GM12878 (cell line): ENCODE measurements at regions not wholly inside any gene's neighbourhood (a gene's known extent, or its start where the extent isn't known, plus 50 kb on each side); places are given as distances from the start of the nearest gene placed in this dataset.

Source experiments
- ATAC-seq: fragments of 200-7000 bp; cut with Tn5 transposase; 3 replicates; pipeline ENCODE4 v1.9.1; 2020; ENCODE audit warnings: mild to moderate bottlenecking, moderate library complexity
- BruUV-seq: library from RNA; stranded (reverse); fragments of 400-500 nt; replicated peaks from 2 replicates; lab custom pipeline; 2021; lab: Mats Ljungman, UMichigan
- CTCF ChIA-PET: fragments of 300-600 bp; sonication (Branson Sonifier 250); formaldehyde crosslinking; extraction: SDS; loops from one replicate; lab custom pipeline; 2021; ENCODE audit warnings: inconsistent platforms; lab: Yijun Ruan, JAX
- POLR2A ChIA-PET: fragments of 350-600 bp; formaldehyde crosslinking; extraction: SDS; loops from one replicate; lab custom pipeline; 2021; ENCODE audit warnings: inconsistent platforms; lab: Charles Lee
- RAD21 ChIA-PET: fragments of 300-600 bp; sonication (Branson Sonifier 250); formaldehyde crosslinking; loops from one replicate; lab custom pipeline; 2023; ENCODE audit warnings: antibody characterized with exemption; ENCODE audit not compliant: unreplicated experiment; lab: Charles Lee
- SMC1A ChIA-PET: fragments of 300-600 bp; sonication (Branson Sonifier 250); formaldehyde crosslinking; loops from one replicate; lab custom pipeline; 2023; ENCODE audit not compliant: unreplicated experiment, uncharacterized antibody; lab: Charles Lee
- DNase-seq: peaks from one replicate; pipeline ENCODE4 v3.0.0-alpha.2; 2011; ENCODE audit warnings: low read depth, low spot score
- FAIRE-seq: peaks from 3 replicates; lab custom pipeline; 2011; peaks lifted over from hg19 to GRCh38; lab: Jason Lieb, UNC
- H2AFZ ChIP-seq: 2 replicates; pipeline ENCODE4 v1.6.0; 2011; ENCODE audit warnings: low read depth, low read length, control low read depth; ENCODE audit not compliant: control insufficient read depth
- H3K27ac ChIP-seq: 2 replicates; pipeline ENCODE4 v1.5.1; 2011; ENCODE audit warnings: control low read depth; ENCODE audit not compliant: control insufficient read depth, insufficient read depth
- H3K27me3 ChIP-seq, 2 experiments: replicated peaks in 1 of 2; 2 replicates each; pipeline versions ENCODE4 v1.6.0 to v1.6.1; 2011; ENCODE audit warnings: low read length in 1 of 2; ENCODE audit not compliant: control insufficient read depth in 2 of 2, insufficient read depth in 2 of 2
- H3K36me3 ChIP-seq, 2 experiments: 2 replicates each; pipeline ENCODE4 v1.5.1; 2011; ENCODE audit warnings: low read length in 1 of 2; ENCODE audit not compliant: control insufficient read depth in 2 of 2, insufficient read depth in 2 of 2
- H3K4me1 ChIP-seq: 2 replicates; pipeline ENCODE4 v1.6.1; 2011; ENCODE audit warnings: mild to moderate bottlenecking, low read length, moderate library complexity, mixed read lengths; ENCODE audit not compliant: control insufficient read depth, insufficient read depth
- H3K4me2 ChIP-seq: 2 replicates; pipeline ENCODE4 v1.6.0; 2011; ENCODE audit warnings: control low read depth; ENCODE audit not compliant: control insufficient read depth, insufficient read depth
- H3K4me3 ChIP-seq: fragments of 200-600 bp; sonication (generic); 2 replicates; pipeline ENCODE4 v1.5.1; 2016
- H3K79me2 ChIP-seq: 2 replicates; pipeline ENCODE4 v1.6.0; 2011; ENCODE audit warnings: low read length; ENCODE audit not compliant: control insufficient read depth, insufficient read depth
- H3K9ac ChIP-seq: 2 replicates; pipeline ENCODE4 v1.8.0; 2011; ENCODE audit warnings: low read length, control low read depth, mixed read lengths; ENCODE audit not compliant: control insufficient read depth, insufficient read depth
- H3K9me3 ChIP-seq: replicated peaks from 3 replicates; pipeline ENCODE4 v1.5.1; 2011; ENCODE audit warnings: mild to moderate bottlenecking, low read length; ENCODE audit not compliant: control insufficient read depth, insufficient read depth
- H4K20me1 ChIP-seq: 2 replicates; pipeline ENCODE4 v1.6.0; 2011; ENCODE audit not compliant: control insufficient read depth, insufficient read depth
- BACH1 ChIP-seq: fragments of 450-650 bp; IDR thresholded peaks from 2 replicates; pipeline ENCODE4 v1.6.1; 2017; ENCODE audit warnings: mild to moderate bottlenecking, borderline replicate concordance
- BCL11A ChIP-seq: IDR thresholded peaks from 2 replicates; pipeline ENCODE4 v1.6.1; 2011; ENCODE audit warnings: low read depth, low read length
- CHD4 ChIP-seq: fragments of 200-600 bp; sonication (generic); IDR thresholded peaks from 2 replicates; pipeline ENCODE4 v1.6.1; 2016; ENCODE audit warnings: mild to moderate bottlenecking
- MTA2 ChIP-seq: fragments of 450-650 bp; IDR thresholded peaks from 2 replicates; pipeline ENCODE4 v1.6.1; 2016; ENCODE audit warnings: low read depth, mild to moderate bottlenecking, moderate library complexity
- MTA3 ChIP-seq: IDR thresholded peaks from 2 replicates; pipeline ENCODE4 v1.6.1; 2012; ENCODE audit warnings: low read length, inconsistent platforms, borderline replicate concordance
- POU2F2 ChIP-seq: IDR thresholded peaks from 3 replicates; pipeline ENCODE4 v1.6.1; 2011; ENCODE audit warnings: low read depth, mild to moderate bottlenecking, low read length, borderline replicate concordance
- STAT3 ChIP-seq: IDR thresholded peaks from 2 replicates; pipeline ENCODE4 v1.6.1; 2011; ENCODE audit warnings: low read depth, low read length, improper control_type of control experiment
- TBL1XR1 ChIP-seq: IDR thresholded peaks from 2 replicates; pipeline ENCODE4 v1.6.1; 2012; ENCODE audit warnings: low read depth, low read length, improper control_type of control experiment
- TCF12 ChIP-seq: IDR thresholded peaks from 2 replicates; pipeline ENCODE4 v1.6.1; 2011; ENCODE audit warnings: low read depth, mild to moderate bottlenecking, low read length
- ZNF217 ChIP-seq: fragments of 450-650 bp; IDR thresholded peaks from 2 replicates; pipeline ENCODE4 v1.6.1; 2017; ENCODE audit warnings: antibody characterized with exemption, mild to moderate bottlenecking
- WGBS: methylation state at CpG from one replicate; pipeline ENCODE4 v1.1.6; 2016; ENCODE audit warnings: low lambda C conversion rate; ENCODE audit not compliant: insufficient replicate concordance, insufficient coverage; ENCODE audit errors: missing lambda C conversion rate; 5-methylcytosine and 5-hydroxymethylcytosine counted together
- in situ Hi-C: fragments of 300-500 bp; cut with MboI; formaldehyde crosslinking; loops from 9 replicates; pipeline ENCODE4 v1.14.3; 2018; ENCODE audit warnings: mixed read lengths
- intact Hi-C: fragments of 100-400 bp; cut with micrococcal nuclease; formaldehyde crosslinking; loops from one replicate; pipeline ENCODE4 v1.14.2; 2022; ENCODE audit not compliant: unreplicated experiment
- TF ChIP-seq, protein P1 (sequence below): fragments of 150-350 bp; IDR thresholded peaks from 2 replicates; pipeline ENCODE4 v1.6.1; 2014; ENCODE audit warnings: mild to moderate bottlenecking, low read depth, low read length
- TF ChIP-seq, protein P2 (sequence below): IDR thresholded peaks from 2 replicates; pipeline ENCODE4 v1.6.1; 2011; ENCODE audit warnings: low read depth, low read length, improper control_type of control experiment, borderline replicate concordance

DNA sequence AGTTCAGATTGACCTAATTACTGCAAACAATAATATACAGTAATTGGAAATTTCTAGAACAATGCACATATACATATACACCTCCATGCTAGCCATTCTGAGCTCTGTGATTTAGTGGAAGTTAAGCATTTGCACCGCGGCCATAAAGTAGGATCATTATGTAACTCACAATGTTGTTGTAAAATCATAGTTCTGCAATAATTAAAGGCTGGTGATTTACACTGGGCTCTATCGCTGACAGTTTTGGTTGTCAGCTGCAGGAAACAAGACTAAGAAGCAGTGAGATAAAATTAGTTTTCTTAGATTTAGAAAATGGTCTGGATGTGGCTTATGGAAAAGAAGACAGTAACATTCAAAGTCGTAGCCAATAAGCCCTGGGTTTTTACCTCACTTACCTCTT lies 776.3 kb downstream of the TMEM121 start:
- Histone ChIP-seq H3K79me2 (no peaks in the 10 kb centered on the region), H3K27ac (no peak overlapping the region), H2AFZ (no peak overlapping the region), H3K4me2 (no peak overlapping the region), H3K9ac (no peak overlapping the region), H3K36me3 (no peaks in the 10 kb centered on the region), H3K9me3 (no peaks in the 10 kb centered on the region; the same call in 2 of the 3 replicates), H3K4me1 (no peaks in the 10 kb centered on the region), H3K4me3 (no peak overlapping the region), H3K27me3 (peaks cover 0 to 5% of the 10 kb centered on the region in 2 experiments; a peak in 1 of 4 replicates), H4K20me1 (no peaks in the 10 kb centered on the region)
- DNase-seq (no peak), FAIRE-seq (no peak), ATAC-seq (no peak)
- intact Hi-C loops (loop anchor here (10.0 kb wide), 1 partner anchor 748 kb away; no protein-coding TSS in a partner anchor), in situ Hi-C loops (loop anchor here (10.0 kb wide), 1 partner anchor 628 kb away; no protein-coding TSS in a partner anchor)
- ChIA-PET POLR2A (no interaction called here), RAD21 (no interaction called here), CTCF (interaction anchor here (1.4 to 9.7 kb wide), 2 partner anchors 16 to 20 kb away, joined by 3 to 274 read pairs; no protein-coding TSS in a partner anchor), SMC1A (interaction anchor here (0.9 to 1.7 kb wide), 5 partner anchors 8 to 71 kb away, joined by 3 to 6 read pairs (median 4); no protein-coding TSS in a partner anchor)
- WGBS = 30% methylated on average over 4 of the region's 4 CpGs
- TF ChIP-seq STAT3 = no peak
- no peak for TF ChIP-seq POU2F2
- no peak for TF ChIP-seq BACH1
- no peak for TF ChIP-seq MTA3
- TF ChIP-seq TCF12 = no peak
- no peak for TF ChIP-seq TBL1XR1
- TF ChIP-seq, protein P1, sequence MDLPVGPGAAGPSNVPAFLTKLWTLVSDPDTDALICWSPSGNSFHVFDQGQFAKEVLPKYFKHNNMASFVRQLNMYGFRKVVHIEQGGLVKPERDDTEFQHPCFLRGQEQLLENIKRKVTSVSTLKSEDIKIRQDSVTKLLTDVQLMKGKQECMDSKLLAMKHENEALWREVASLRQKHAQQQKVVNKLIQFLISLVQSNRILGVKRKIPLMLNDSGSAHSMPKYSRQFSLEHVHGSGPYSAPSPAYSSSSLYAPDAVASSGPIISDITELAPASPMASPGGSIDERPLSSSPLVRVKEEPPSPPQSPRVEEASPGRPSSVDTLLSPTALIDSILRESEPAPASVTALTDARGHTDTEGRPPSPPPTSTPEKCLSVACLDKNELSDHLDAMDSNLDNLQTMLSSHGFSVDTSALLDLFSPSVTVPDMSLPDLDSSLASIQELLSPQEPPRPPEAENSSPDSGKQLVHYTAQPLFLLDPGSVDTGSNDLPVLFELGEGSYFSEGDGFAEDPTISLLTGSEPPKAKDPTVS = no peak
- TF ChIP-seq CHD4 = no peak
- TF ChIP-seq MTA2 = no peak
- no peak for TF ChIP-seq ZNF217
- TF ChIP-seq, protein P2, sequence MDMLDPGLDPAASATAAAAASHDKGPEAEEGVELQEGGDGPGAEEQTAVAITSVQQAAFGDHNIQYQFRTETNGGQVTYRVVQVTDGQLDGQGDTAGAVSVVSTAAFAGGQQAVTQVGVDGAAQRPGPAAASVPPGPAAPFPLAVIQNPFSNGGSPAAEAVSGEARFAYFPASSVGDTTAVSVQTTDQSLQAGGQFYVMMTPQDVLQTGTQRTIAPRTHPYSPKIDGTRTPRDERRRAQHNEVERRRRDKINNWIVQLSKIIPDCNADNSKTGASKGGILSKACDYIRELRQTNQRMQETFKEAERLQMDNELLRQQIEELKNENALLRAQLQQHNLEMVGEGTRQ = no peak
- no peak for TF ChIP-seq BCL11A
- no TSS peak for BruUV-seq
